ENCODE measurements at regions not wholly inside any gene's neighbourhood (a gene's known extent, or its start where the extent isn't known, plus 50 kb on each side); places are given as distances from the start of the nearest gene placed in this dataset.
A peak's percentile ranks its signal among the peaks of the same experiment; 100 is the strongest.

DNA sequence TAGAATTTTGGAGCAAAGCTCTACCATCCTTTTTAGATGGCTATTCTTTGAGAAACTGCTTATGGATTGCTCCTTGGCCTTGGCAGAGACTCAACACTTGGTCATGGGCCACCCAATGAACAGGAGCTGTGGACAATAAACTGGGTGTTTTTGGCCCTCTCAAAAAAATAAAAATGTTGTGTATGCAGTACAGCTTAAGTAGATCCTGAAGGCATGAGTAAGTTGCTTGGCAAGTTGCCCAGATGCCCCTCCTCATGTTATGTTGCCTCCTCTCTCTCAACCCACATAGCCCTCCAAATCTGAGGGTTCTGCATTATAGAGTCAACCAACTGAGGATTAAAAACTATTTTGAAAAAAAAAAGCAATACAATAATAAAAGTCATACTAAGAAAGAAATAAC is 124.9 kb downstream of the ATP23 start:
- no peak for DNase-seq (ENCODE audit: low read depth)
- TF ChIP-seq, protein P1, sequence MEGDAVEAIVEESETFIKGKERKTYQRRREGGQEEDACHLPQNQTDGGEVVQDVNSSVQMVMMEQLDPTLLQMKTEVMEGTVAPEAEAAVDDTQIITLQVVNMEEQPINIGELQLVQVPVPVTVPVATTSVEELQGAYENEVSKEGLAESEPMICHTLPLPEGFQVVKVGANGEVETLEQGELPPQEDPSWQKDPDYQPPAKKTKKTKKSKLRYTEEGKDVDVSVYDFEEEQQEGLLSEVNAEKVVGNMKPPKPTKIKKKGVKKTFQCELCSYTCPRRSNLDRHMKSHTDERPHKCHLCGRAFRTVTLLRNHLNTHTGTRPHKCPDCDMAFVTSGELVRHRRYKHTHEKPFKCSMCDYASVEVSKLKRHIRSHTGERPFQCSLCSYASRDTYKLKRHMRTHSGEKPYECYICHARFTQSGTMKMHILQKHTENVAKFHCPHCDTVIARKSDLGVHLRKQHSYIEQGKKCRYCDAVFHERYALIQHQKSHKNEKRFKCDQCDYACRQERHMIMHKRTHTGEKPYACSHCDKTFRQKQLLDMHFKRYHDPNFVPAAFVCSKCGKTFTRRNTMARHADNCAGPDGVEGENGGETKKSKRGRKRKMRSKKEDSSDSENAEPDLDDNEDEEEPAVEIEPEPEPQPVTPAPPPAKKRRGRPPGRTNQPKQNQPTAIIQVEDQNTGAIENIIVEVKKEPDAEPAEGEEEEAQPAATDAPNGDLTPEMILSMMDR (IDR thresholded peaks at IDR 0.05; ENCODE audit: insufficient read depth, low read length, poor library complexity, severe bottlenecking), result no peak
- H3K36me3 ChIP-seq (ENCODE audit: control insufficient read depth, insufficient read depth, low read length), result no peaks in the 10 kb centered on the region
- no peak overlapping the region for H3K4me3 ChIP-seq (ENCODE audit: low read depth, low read length)
- H3K27me3 ChIP-seq (ENCODE audit: control insufficient read depth, insufficient read depth, low read length), result no peaks in the 10 kb centered on the region

DNA sequence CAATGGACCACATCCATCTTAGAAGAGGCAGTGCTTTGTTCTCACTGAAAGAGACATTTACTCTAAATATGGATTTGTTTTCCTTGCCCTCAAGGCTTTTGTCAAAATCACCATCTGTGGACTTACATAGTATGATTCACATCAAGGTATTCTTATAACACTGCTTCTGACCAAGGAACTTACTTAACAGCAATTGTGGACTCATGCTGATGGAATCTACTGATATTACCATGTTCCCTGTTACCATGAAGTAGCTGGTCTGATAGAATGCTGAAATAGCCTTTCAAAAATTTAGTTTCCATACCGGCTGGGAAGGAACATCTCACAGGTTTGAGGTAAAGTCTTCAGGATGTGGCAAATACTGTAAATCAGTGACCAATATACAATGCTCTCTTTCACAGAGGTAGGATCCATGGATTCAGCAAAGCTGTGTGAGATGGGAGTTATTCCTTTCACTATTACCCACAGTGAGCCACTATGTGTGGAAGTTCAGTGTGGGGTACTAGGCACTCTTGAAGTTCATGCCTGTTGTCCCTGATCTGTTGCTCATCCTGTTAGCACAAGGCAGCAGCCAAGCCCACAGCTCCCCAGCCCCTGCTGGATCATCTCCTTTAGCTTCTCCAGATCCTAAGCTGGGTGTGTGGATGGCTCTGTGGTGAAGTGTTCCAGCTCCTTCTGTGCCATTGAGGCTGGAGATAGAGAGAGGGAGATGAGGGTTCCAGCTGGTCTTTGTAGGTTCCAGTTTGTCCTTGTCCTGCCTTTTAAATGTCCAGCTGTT is 126.4 kb downstream of the ATP23 start:
- no peaks in the 10 kb centered on the region for H3K27me3 ChIP-seq (ENCODE audit: control insufficient read depth, insufficient read depth, low read length)
- no peaks in the 10 kb centered on the region for H3K36me3 ChIP-seq (ENCODE audit: control insufficient read depth, insufficient read depth, low read length)
- peak; percentile 95 for DNase-seq (ENCODE audit: low read depth)
- TF ChIP-seq, protein P1 (IDR thresholded peaks at IDR 0.05; ENCODE audit: insufficient read depth, low read length, poor library complexity, severe bottlenecking), result no peak
- no peak overlapping the region for H3K4me3 ChIP-seq (ENCODE audit: low read depth, low read length)

DNA sequence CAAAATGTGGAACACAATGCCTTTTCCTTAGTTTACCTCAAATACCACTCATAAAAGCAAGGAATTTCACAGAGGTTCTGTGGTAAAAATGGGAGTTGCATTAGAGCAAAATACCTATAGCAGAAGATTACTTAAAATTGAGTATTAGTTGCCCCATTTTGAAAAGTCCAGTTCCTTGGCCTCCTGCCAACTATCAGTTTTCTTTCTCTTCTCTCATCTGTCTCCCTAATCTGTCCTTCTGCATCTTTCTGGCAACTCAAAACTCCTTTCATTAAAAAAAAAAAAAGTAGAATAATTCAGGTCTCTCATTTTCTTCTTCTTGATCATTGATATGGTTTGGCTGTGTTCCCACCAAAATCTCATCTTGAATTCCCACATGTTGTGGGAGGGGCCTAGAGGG is 127.3 kb downstream of the ATP23 start:
- TF ChIP-seq, protein P1 (IDR thresholded peaks at IDR 0.05; ENCODE audit: insufficient read depth, low read length, poor library complexity, severe bottlenecking), result no peak
- no peaks in the 10 kb centered on the region for H3K27me3 ChIP-seq (ENCODE audit: control insufficient read depth, insufficient read depth, low read length)
- H3K4me3 ChIP-seq (ENCODE audit: low read depth, low read length), result no peak overlapping the region
- DNase-seq (ENCODE audit: low read depth), result no peak
- no peaks in the 10 kb centered on the region for H3K36me3 ChIP-seq (ENCODE audit: control insufficient read depth, insufficient read depth, low read length)

DNA sequence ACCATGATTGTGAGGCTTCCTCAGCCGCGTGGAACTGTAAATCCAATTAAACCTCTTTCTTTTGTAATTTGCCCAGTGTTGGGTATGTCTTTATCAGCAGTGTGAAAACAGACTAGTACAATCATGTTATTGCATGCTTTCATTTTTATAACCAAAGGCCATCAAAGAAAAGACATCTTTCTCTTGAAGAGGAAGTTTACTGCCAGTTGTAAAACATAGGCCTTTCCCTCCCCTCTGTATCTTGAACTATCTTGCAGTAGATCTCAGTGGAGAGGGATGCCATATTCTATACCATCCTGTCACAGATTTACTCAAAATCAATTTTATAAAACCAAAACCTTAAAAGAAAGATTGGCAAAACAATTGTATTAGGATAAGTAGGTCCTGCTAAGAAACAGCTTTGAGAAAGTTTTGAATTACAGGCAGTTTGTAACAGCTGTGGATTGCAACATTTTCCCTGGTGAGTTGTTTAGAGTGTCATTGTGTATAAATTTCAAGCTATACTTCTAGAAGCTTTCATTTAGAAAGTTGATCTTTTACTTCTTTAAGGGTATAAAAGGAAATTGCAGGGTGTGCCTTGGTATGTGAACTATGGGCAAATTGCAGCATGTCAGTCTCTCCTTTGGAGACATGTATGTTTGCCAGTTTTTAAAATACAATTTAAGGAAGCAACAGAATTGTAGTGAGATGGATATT is 128.0 kb downstream of the ATP23 start:
- Histone ChIP-seq H3K27me3 (ENCODE audit: control insufficient read depth, insufficient read depth, low read length) (no peaks in the 10 kb centered on the region), H3K36me3 (ENCODE audit: control insufficient read depth, insufficient read depth, low read length) (no peaks in the 10 kb centered on the region), H3K4me3 (ENCODE audit: low read depth, low read length) (no peak overlapping the region)
- TF ChIP-seq, protein P1 (IDR thresholded peaks at IDR 0.05; ENCODE audit: insufficient read depth, low read length, poor library complexity, severe bottlenecking), result no peak
- no peak for DNase-seq (ENCODE audit: low read depth)

DNA sequence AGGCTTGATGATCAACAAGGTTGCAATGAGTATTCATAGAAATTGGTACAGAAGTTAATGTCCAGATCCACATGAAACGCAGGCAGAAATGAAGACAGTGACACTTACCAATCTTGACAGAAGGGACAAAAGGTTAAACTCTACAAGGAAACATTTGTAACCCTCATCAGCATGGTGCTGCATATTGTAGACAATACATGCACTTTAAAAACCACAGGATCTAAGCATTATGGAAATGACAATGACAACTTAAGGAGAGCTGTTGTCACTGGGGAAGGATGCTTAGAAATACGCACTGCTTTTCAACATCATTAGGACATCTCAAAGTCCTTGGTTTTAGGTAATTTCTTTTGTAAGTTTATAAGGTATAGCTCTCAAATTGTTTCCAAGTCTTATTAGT is 130.6 kb downstream of the ATP23 start:
- Histone ChIP-seq H3K4me3 (ENCODE audit: low read depth, low read length) (no peak overlapping the region), H3K27me3 (ENCODE audit: control insufficient read depth, insufficient read depth, low read length) (no peaks in the 10 kb centered on the region), H3K36me3 (ENCODE audit: control insufficient read depth, insufficient read depth, low read length) (no peaks in the 10 kb centered on the region)
- TF ChIP-seq, protein P1 (IDR thresholded peaks at IDR 0.05; ENCODE audit: insufficient read depth, low read length, poor library complexity, severe bottlenecking), result no peak
- no peak for DNase-seq (ENCODE audit: low read depth)

Data from kidney epithelial cell (primary cell).